ACC112 (cell line): ENCODE measurements at regions not wholly inside any gene's neighbourhood (a gene's known extent, or its start where the extent isn't known, plus 50 kb on each side); places are given as distances from the start of the nearest gene placed in this dataset.

Experiments used
- H2AFZ ChIP-seq: fragments of 200-600 bp; sonication (generic); one replicate; pipeline ENCODE4 v1.6.0; 2017; ENCODE audit warnings: antibody characterized with exemption, low read length; ENCODE audit not compliant: unreplicated experiment
- H3K27ac ChIP-seq: fragments of 200-600 bp; sonication (generic); 2 replicates; pipeline ENCODE4 v1.5.1; 2014; ENCODE audit warnings: low read depth, mild to moderate bottlenecking, antibody characterized with exemption, low read length, moderate library complexity
- H3K27me3 ChIP-seq: fragments of 200-600 bp; sonication (generic); 2 replicates; pipeline ENCODE4 v1.6.1; 2014; ENCODE audit warnings: mild to moderate bottlenecking, antibody characterized with exemption, low read length, moderate library complexity, mixed read lengths; ENCODE audit not compliant: insufficient read depth
- H3K36me3 ChIP-seq: fragments of 200-600 bp; sonication (generic); 2 replicates; pipeline ENCODE4 v1.6.1; 2016; ENCODE audit warnings: mild to moderate bottlenecking, antibody characterized with exemption, low read length, moderate library complexity, mixed read lengths; ENCODE audit not compliant: insufficient read depth
- H3K4me1 ChIP-seq: fragments of 200-600 bp; sonication (generic); one replicate; pipeline ENCODE4 v1.6.1; 2016; ENCODE audit warnings: low read length, mixed read lengths; ENCODE audit not compliant: insufficient read depth, unreplicated experiment, control insufficient read depth
- H3K4me3 ChIP-seq: fragments of 200-600 bp; sonication (generic); 2 replicates; pipeline ENCODE4 v1.5.1; 2014; ENCODE audit warnings: mild to moderate bottlenecking, low read depth, low read length
- H3K79me2 ChIP-seq: fragments of 200-600 bp; sonication (generic); one replicate; pipeline ENCODE4 v1.6.0; 2016; ENCODE audit warnings: low read length; ENCODE audit not compliant: control insufficient read depth, unreplicated experiment, insufficient read depth

DNA sequence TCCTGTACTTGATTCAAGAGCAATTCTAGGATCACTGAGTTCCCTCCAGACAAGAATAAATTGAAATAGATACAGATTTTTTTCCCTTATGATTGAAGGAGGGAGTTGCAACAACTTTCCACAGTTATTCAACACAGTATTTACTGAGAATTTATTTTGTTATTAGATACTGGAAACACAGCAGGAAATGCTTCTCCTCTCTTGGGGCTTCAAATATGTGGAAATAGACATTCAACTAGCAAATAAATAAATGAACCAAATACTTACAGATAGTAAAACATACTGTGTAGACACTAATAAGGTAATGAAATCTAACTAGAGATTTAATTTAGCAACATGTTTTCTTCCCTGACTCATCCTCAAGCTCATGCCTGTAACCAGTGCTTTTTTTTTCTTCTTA is 169.2 kb downstream of the LNPK start:
- H3K4me3 ChIP-seq: no peak overlapping the region
- H3K79me2 ChIP-seq: no peaks in the 10 kb centered on the region
- no peaks in the 10 kb centered on the region; the same call in 1 of the 2 replicates for H3K27me3 ChIP-seq
- no peak overlapping the region for H2AFZ ChIP-seq
- H3K27ac ChIP-seq: no peak overlapping the region
- no peaks in the 10 kb centered on the region for H3K36me3 ChIP-seq
- peaks cover 13% of the 10 kb centered on the region for H3K4me1 ChIP-seq

DNA sequence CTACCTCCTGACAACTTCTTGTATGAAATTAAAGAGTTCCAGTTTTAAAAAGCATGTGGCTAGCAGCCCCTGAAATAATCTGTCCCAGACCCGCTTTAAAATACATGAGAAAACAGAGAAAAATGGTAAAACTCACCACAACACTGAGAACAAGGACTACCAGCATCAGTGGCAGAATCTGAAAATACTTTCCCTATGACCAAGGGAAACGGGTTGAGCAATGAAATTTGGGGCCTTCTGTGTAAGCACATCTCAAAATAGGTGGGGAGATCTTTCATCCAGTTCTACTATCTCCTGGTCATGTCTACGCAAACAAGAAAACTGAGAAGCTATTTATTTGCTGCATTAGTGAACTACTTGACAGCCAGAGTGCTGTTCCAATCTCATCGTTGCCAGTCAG is 172.3 kb downstream of the LNPK start:
- Histone ChIP-seq H2AFZ (no peak overlapping the region), H3K27me3 (peaks cover 3% of the 10 kb centered on the region; the same call in 1 of the 2 replicates), H3K4me1 (no peaks in the 10 kb centered on the region), H3K4me3 (no peak overlapping the region), H3K79me2 (no peaks in the 10 kb centered on the region), H3K27ac (no peak overlapping the region), H3K36me3 (no peaks in the 10 kb centered on the region)

DNA sequence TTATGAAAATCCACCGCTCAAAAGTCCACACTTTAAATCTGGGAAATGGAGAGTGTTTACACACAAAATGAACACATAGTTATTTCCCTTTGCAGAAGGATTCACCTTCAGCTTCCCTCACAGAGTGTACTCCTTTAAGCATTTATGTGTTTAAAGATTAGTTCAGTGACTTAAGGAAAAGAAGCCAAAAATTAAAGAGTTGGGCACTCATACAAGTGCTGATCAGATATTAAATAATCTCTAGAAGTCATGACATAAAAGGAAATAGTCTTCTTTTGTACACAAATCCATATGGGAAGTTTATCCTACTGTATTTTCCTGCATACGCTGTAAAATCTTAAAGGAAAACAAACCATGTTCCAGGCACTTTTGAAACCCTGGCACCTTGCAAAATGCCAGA is 174.2 kb downstream of the LNPK start:
- H3K36me3 ChIP-seq: no peaks in the 10 kb centered on the region
- H3K27ac ChIP-seq: no peak overlapping the region
- peaks cover 8% of the 10 kb centered on the region; the same call in 1 of the 2 replicates for H3K27me3 ChIP-seq
- H3K79me2 ChIP-seq: no peaks in the 10 kb centered on the region
- H3K4me3 ChIP-seq: no peak overlapping the region
- no peak overlapping the region for H2AFZ ChIP-seq
- no peaks in the 10 kb centered on the region for H3K4me1 ChIP-seq

DNA sequence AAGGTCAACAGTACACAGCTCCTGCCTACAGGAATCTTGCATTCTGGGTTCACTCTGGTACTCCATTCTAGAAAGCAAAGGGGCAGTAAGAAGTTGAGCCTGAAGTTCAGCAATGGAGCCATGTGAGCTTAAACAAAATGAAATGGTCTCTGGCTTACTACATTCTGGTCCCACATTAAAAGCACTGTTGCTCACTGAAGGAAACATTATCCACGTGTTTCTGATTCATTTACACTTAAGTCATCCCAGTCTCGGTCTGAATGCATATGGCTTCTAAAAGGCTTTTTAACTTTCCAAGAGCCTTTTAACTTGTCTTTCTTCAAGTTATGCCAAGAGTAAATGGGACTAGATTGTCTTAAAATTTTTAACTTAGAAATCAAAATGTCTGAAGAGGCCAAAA is 177.8 kb downstream of the LNPK start:
- Histone ChIP-seq H3K79me2 (no peaks in the 10 kb centered on the region), H2AFZ (no peak overlapping the region), H3K27ac (no peak overlapping the region), H3K4me3 (no peak overlapping the region), H3K4me1 (no peaks in the 10 kb centered on the region), H3K36me3 (no peaks in the 10 kb centered on the region), H3K27me3 (peaks cover 10% of the 10 kb centered on the region; the same call in 1 of the 2 replicates)

DNA sequence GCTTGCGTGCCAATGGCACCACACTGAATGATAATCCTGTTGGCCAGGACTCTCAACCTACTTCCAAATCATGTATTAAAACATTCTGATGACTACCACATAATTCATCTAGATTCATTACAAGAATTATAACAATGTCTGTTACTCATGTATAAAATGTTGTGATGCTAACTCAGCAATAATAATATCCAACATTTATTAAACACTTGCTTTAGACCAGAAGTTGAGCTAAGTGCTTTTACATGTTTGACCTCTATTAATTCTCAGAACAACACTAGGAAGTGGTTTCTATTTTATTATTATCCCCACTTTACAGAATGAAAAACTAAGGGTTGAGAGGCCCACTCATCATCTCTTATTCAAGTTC is 178.4 kb downstream of the LNPK start:
- H3K27me3 ChIP-seq: peaks cover 14% of the 10 kb centered on the region; the same call in 1 of the 2 replicates
- no peak overlapping the region for H3K4me3 ChIP-seq
- H2AFZ ChIP-seq: no peak overlapping the region
- no peaks in the 10 kb centered on the region for H3K36me3 ChIP-seq
- H3K79me2 ChIP-seq: no peaks in the 10 kb centered on the region
- no peaks in the 10 kb centered on the region for H3K4me1 ChIP-seq
- H3K27ac ChIP-seq: no peak overlapping the region

DNA sequence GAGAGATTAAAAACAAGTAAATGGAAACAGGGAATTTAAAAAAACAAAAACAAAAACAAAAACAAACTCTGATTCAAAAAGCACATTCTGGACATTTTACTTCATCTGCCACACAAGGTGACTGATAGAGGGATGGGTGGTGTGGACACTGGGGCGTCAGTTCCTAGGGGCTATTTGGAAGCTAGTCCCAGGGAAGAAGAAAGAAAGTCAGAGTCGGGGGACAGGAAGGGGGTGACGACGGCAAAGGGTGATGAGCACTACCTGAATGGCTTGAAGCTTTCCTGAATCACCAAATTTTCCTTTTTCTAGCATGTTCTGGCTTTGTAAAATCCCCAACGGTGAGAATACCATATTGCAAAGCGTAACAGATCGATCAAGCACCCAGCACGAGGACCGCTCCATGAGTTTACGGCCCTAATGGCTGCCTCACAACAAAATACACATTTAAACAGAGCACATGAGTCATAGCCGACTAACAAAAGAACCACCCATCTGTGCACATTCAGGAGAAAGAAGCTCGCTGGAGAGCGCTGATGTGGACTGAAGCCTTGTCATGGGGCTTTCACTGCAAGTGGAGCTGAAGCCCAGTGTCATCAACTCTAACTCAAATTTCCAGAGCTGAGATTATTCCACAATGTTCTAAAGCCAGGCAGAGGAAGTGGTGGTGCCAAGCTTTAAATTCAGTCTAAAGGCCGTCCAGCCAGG is 178.9 kb downstream of the LNPK start:
- Histone ChIP-seq H3K36me3 (no peaks in the 10 kb centered on the region), H3K27ac (no peak overlapping the region), H3K79me2 (no peaks in the 10 kb centered on the region), H3K4me1 (no peaks in the 10 kb centered on the region), H3K4me3 (no peak overlapping the region), H2AFZ (no peak overlapping the region), H3K27me3 (peaks cover 14% of the 10 kb centered on the region; the same call in 1 of the 2 replicates)

DNA sequence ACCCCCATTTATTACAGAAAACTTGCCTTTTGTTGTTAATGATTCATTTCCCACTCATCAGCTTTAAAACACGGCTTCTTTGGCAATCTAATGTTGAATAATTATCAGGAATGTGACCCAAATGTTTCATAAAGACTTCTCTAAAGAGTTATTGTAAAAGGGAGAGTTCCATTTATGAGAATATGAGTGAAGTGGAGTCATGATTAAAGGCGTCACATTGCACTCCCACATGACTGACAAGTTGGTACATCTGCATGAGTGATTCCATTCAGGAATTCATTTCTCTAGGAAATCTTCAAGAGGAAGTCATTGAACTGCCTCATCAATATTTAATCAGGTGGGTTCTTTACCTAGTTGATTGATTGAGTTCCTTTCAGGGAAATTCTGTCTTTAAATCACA is 184.8 kb downstream of the LNPK start:
- Histone ChIP-seq H3K4me1 (no peaks in the 10 kb centered on the region), H3K27ac (no peak overlapping the region), H3K27me3 (peaks cover 6% of the 10 kb centered on the region; the same call in 1 of the 2 replicates), H3K4me3 (no peak overlapping the region), H3K36me3 (no peaks in the 10 kb centered on the region), H3K79me2 (no peaks in the 10 kb centered on the region), H2AFZ (no peak overlapping the region)

DNA sequence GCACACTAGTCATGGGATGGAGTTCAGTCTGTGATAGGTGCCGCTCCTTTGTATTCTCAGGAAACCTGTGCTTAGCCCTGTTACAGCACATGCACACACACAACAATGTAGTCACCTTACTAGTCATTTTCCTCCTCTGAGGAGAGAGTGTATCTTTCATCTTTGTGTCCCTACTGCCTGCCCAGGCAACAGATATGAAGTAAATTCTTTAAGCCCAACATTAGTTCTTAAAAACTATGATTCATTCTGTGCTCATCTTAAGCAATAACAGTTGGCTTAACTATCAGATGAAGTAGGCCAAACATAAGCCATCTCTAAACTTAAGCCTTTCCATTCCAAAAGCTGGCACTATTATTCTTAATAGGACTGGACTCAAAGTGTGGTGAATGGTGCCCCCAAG is 186.5 kb downstream of the LNPK start:
- H3K4me1 ChIP-seq: no peaks in the 10 kb centered on the region
- H3K36me3 ChIP-seq: no peaks in the 10 kb centered on the region
- no peaks in the 10 kb centered on the region for H3K79me2 ChIP-seq
- no peak overlapping the region for H3K27ac ChIP-seq
- H3K4me3 ChIP-seq: no peak overlapping the region
- peaks cover 12% of the 10 kb centered on the region; the same call in 1 of the 2 replicates for H3K27me3 ChIP-seq
- H2AFZ ChIP-seq: no peak overlapping the region

DNA sequence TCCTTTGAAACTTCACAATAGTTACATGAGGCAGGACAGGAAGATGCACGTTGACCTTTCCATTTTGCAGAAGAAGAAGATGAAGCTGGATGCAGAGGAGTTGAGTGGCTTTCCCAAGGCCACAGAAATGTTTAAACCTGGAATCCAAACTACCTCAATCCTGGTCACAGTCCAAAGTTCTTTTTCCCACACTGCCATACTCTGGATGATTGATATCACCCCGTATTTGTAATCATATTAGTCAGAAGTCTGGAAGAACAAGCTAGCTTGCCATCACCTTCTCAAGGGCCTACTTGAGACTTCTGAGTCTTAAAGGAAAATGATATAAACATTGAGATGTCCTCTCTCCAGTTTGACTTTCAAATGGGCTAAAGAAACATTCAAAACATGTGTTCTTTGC is 190.1 kb downstream of the LNPK start:
- no peak overlapping the region for H2AFZ ChIP-seq
- no peak overlapping the region for H3K27ac ChIP-seq
- no peaks in the 10 kb centered on the region for H3K4me1 ChIP-seq
- H3K79me2 ChIP-seq: no peaks in the 10 kb centered on the region
- H3K27me3 ChIP-seq: peaks cover 6% of the 10 kb centered on the region; the same call in 1 of the 2 replicates
- H3K36me3 ChIP-seq: no peaks in the 10 kb centered on the region
- no peak overlapping the region for H3K4me3 ChIP-seq

DNA sequence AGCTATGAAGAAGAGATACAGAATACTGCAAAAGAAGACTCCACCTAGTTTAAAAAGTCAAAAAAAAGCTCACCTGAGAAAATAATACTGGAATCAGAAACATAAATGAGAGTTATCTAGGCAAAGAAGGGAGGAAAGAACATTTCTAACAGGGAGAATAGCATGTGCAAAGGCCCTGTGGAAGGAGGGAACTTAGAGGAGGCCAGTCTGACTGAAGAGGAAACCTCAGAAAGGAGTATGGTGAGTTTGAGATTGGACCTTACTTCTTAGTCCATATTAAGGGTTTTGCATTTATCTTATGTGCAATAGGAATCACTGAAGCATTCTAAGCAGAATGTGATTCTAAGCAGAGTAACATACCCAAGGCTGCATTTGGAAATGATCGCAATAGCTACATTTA is 193.2 kb downstream of the LNPK start:
- Histone ChIP-seq H3K4me3 (no peak overlapping the region), H3K79me2 (no peaks in the 10 kb centered on the region), H3K4me1 (no peaks in the 10 kb centered on the region), H2AFZ (no peak overlapping the region), H3K27ac (no peak overlapping the region), H3K27me3 (peaks cover 6% of the 10 kb centered on the region; the same call in 1 of the 2 replicates), H3K36me3 (no peaks in the 10 kb centered on the region)

DNA sequence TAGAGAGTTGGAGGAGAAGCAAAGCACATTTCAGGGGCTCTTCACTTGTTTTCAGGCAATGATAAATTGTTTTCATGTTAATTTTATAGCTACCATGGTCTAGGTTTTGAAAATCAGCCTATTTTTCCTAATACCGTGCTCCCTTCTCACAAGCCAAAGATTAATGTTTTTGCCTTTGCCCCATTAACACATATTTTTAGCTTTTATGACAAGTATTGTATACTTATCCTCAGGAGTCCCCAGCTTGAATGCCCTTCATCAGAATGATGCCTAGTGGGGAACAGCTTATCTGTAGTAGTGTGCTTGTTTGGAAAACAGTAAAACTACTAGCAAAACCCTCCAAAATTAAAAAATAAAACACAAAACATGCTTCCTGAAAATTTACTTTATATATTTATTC is 194.0 kb downstream of the LNPK start:
- no peak overlapping the region for H2AFZ ChIP-seq
- H3K36me3 ChIP-seq: no peaks in the 10 kb centered on the region
- H3K27ac ChIP-seq: no peak overlapping the region
- no peaks in the 10 kb centered on the region for H3K79me2 ChIP-seq
- peaks cover 10% of the 10 kb centered on the region; the same call in 1 of the 2 replicates for H3K27me3 ChIP-seq
- H3K4me1 ChIP-seq: no peaks in the 10 kb centered on the region
- no peak overlapping the region for H3K4me3 ChIP-seq
